WTC11 (cell line): ENCODE measurements at regions not wholly inside any gene's neighbourhood (a gene's known extent, or its start where the extent isn't known, plus 50 kb on each side); places are given as distances from the start of the nearest gene placed in this dataset.

Source experiments
- ATAC-seq: fragments of 200-7000 bp; cut with Tn5 transposase; 2 replicates; pipeline ENCODE4 v1.10.0; 2021; ENCODE audit warnings: mild to moderate bottlenecking, moderate library complexity
- CTCF ChIA-PET: fragments of 300-600 bp; sonication (Branson Sonifier 250); formaldehyde crosslinking; loops from one replicate; lab custom pipeline; 2021; ENCODE audit warnings: antibody characterized with exemption; lab: Charles Lee
- POLR2A ChIA-PET: fragments of 350-600 bp; sonication (Branson Sonifier 250); formaldehyde crosslinking; loops from one replicate; lab custom pipeline; 2021; ENCODE audit warnings: antibody characterized with exemption; lab: Charles Lee
- DNase-seq: peaks from one replicate; pipeline ENCODE4 v3.0.0; 2021; ENCODE audit warnings: low spot score
- H3K27ac Mint-ChIP-seq: 2 replicates; pipeline ENCODE4 v1.8.0; 2021; ENCODE audit warnings: mixed read lengths
- H3K27me3 Mint-ChIP-seq: 2 replicates; pipeline ENCODE4 v1.8.0; 2021; ENCODE audit warnings: low read depth, mild to moderate bottlenecking, moderate library complexity, mixed read lengths
- H3K36me3 Mint-ChIP-seq: 2 replicates; pipeline ENCODE4 v1.8.0; 2021; ENCODE audit warnings: mixed read lengths
- H3K4me1 Mint-ChIP-seq: 2 replicates; pipeline ENCODE4 v1.8.0; 2022; ENCODE audit warnings: mixed read lengths
- H3K4me3 Mint-ChIP-seq: 2 replicates; pipeline ENCODE4 v1.8.0; 2021; ENCODE audit warnings: mild to moderate bottlenecking, moderate library complexity, mixed read lengths
- H3K9me3 Mint-ChIP-seq: 2 replicates; pipeline ENCODE4 v1.8.0; 2021; ENCODE audit warnings: mixed read lengths
- CREB1 ChIP-seq: sonication (generic); formaldehyde crosslinking; IDR thresholded peaks from 2 replicates; pipeline ENCODE4 v1.8.0; 2023; ENCODE audit warnings: mild to moderate bottlenecking, missing genetic modification reagents
- EMX1 ChIP-seq: fragments of 250-450 bp; sonication (Bioruptor Pico); IDR thresholded peaks from 2 replicates; pipeline ENCODE4 v1.8.0; 2021; ENCODE audit warnings: mild to moderate bottlenecking
- GABPB1 ChIP-seq: sonication (generic); formaldehyde crosslinking; IDR thresholded peaks from 2 replicates; pipeline ENCODE4 v1.8.1; 2023; ENCODE audit warnings: mild to moderate bottlenecking, missing genetic modification reagents
- GRHL2 ChIP-seq: fragments of 250-450 bp; sonication (Bioruptor Pico); IDR thresholded peaks from 2 replicates; pipeline ENCODE4 v1.8.0; 2022; ENCODE audit warnings: mild to moderate bottlenecking, moderate library complexity; ENCODE audit not compliant: insufficient replicate concordance, severe bottlenecking
- GTF2I ChIP-seq: fragments of 250-450 bp; sonication (Bioruptor Pico); conservative IDR thresholded peaks from 2 replicates; pipeline ENCODE4 v1.4.0; 2021; ENCODE audit warnings: mild to moderate bottlenecking
- JUN ChIP-seq: sonication (generic); formaldehyde crosslinking; IDR thresholded peaks from 2 replicates; pipeline ENCODE4 v1.8.0; 2023; ENCODE audit warnings: mild to moderate bottlenecking, missing genetic modification reagents
- NFATC4 ChIP-seq: fragments of 250-450 bp; sonication (Bioruptor Pico); IDR thresholded peaks from 2 replicates; pipeline ENCODE4 v1.9.0; 2021; ENCODE audit warnings: mild to moderate bottlenecking
- NR2C2 ChIP-seq: sonication (generic); formaldehyde crosslinking; IDR thresholded peaks from 2 replicates; pipeline ENCODE4 v1.8.0; 2022; ENCODE audit warnings: mild to moderate bottlenecking, missing genetic modification reagents
- SMAD4 ChIP-seq: sonication (generic); formaldehyde crosslinking; IDR thresholded peaks from 2 replicates; pipeline ENCODE4 v1.8.0; 2022; ENCODE audit warnings: mild to moderate bottlenecking, missing genetic modification reagents
- TEAD1 ChIP-seq: sonication (generic); formaldehyde crosslinking; IDR thresholded peaks from 2 replicates; pipeline ENCODE4 v1.8.0; 2022; ENCODE audit warnings: mild to moderate bottlenecking, missing genetic modification reagents
- ZNF423 ChIP-seq: fragments of 250-450 bp; sonication (Bioruptor Pico); IDR thresholded peaks from 2 replicates; pipeline ENCODE4 v2.1.2; 2022; ENCODE audit warnings: mild to moderate bottlenecking, moderate library complexity
- TF ChIP-seq, protein P1 (sequence below): fragments of 250-450 bp; sonication (Bioruptor Pico); conservative IDR thresholded peaks from 2 replicates; pipeline ENCODE4 v1.9.0; 2021; ENCODE audit warnings: mild to moderate bottlenecking
- TF ChIP-seq, protein P2 (sequence below): sonication (generic); formaldehyde crosslinking; conservative IDR thresholded peaks from 2 replicates; pipeline ENCODE4 v1.8.1; 2022; ENCODE audit warnings: mild to moderate bottlenecking, missing genetic modification reagents
- TF ChIP-seq, protein P3 (sequence below): fragments of 250-450 bp; sonication (Bioruptor Pico); IDR thresholded peaks from 2 replicates; pipeline ENCODE4 v1.9.0; 2021; ENCODE audit warnings: mild to moderate bottlenecking
- TF ChIP-seq, protein P4 (sequence below): sonication (generic); formaldehyde crosslinking; IDR thresholded peaks from 2 replicates; pipeline ENCODE4 v1.8.1; 2022; ENCODE audit warnings: mild to moderate bottlenecking, missing genetic modification reagents, moderate library complexity, borderline replicate concordance
- TF ChIP-seq, protein P5 (sequence below): sonication (generic); formaldehyde crosslinking; IDR thresholded peaks from 2 replicates; pipeline ENCODE4 v1.8.0; 2023; ENCODE audit warnings: mild to moderate bottlenecking, missing genetic modification reagents
- TF ChIP-seq, protein P6 (sequence below): sonication (generic); formaldehyde crosslinking; IDR thresholded peaks from 2 replicates; pipeline ENCODE4 v1.8.0; 2022; ENCODE audit warnings: missing genetic modification reagents
- TF ChIP-seq, protein P7 (sequence below): fragments of 200-600 bp; IDR thresholded peaks from 2 replicates; pipeline ENCODE4 v1.8.0; 2022; ENCODE audit warnings: antibody characterized with exemption
- TF ChIP-seq, protein P8 (sequence below): sonication (generic); formaldehyde crosslinking; IDR thresholded peaks from 2 replicates; pipeline ENCODE4 v1.8.1; 2023; ENCODE audit warnings: mild to moderate bottlenecking, missing genetic modification reagents

DNA sequence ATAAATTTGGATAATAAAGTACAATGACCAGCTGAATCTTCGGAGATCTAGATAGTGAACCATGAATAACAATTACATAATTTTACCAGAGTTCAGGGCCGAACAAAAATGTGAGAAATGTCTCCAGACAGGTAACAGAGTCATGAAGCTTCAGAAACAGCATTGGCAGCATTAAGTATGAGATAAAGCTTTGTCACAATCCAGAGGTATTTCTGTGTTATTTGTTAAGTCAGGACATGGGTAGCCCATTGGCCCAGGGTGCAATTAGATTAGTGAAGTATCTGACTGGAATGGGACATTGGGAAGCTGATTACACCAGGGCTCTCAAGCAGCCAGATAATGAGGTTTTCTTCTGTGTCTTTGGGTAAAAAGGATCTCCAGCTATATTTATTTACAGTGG lies 184.2 kb upstream of the PPP1R3A start (continued):
- TF ChIP-seq, protein P1, sequence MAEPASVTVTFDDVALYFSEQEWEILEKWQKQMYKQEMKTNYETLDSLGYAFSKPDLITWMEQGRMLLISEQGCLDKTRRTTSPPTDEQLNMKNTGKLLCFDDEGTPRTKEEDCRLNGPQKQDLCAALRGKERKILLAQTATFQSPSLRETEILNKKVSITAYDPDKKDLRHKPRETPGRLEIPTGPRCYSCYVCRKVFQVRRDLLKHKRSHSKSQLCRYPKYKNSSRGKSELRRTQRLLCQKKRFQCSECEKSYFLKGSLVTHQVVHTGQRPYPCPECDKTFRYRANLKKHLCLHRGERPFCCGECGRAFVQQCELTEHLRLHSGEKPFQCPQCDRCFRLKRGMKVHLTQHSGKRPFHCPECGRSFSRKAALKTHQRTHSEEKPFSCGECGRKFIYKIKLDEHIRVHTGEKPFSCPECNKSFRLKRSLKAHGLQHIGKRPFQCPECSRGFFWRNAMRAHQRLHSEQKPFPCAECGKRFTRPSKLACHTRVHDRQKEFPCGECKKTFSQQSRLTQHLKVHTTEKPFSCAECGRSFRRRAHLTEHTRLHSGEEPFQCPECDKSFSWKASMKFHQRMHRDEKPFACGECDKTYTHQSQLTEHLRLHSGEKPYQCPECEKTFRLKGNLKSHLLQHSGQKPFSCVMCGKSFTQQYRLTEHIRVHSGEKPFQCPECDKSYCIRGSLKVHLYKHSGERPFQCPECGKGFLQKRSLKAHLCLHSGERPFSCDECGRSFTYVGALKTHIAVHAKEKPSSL (CRISPR knock-in tag) = no peak
- TF ChIP-seq, protein P2, sequence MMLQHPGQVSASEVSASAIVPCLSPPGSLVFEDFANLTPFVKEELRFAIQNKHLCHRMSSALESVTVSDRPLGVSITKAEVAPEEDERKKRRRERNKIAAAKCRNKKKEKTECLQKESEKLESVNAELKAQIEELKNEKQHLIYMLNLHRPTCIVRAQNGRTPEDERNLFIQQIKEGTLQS (CRISPR knock-in tag) = no peak
- TF ChIP-seq, protein P3, sequence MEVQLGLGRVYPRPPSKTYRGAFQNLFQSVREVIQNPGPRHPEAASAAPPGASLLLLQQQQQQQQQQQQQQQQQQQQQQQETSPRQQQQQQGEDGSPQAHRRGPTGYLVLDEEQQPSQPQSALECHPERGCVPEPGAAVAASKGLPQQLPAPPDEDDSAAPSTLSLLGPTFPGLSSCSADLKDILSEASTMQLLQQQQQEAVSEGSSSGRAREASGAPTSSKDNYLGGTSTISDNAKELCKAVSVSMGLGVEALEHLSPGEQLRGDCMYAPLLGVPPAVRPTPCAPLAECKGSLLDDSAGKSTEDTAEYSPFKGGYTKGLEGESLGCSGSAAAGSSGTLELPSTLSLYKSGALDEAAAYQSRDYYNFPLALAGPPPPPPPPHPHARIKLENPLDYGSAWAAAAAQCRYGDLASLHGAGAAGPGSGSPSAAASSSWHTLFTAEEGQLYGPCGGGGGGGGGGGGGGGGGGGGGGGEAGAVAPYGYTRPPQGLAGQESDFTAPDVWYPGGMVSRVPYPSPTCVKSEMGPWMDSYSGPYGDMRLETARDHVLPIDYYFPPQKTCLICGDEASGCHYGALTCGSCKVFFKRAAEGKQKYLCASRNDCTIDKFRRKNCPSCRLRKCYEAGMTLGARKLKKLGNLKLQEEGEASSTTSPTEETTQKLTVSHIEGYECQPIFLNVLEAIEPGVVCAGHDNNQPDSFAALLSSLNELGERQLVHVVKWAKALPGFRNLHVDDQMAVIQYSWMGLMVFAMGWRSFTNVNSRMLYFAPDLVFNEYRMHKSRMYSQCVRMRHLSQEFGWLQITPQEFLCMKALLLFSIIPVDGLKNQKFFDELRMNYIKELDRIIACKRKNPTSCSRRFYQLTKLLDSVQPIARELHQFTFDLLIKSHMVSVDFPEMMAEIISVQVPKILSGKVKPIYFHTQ = no peak
- TF ChIP-seq TEAD1 (no peak), NFATC4 (CRISPR knock-in tag) (no peak), SMAD4 (CRISPR knock-in tag) (no peak), GTF2I (no peak)
- TF ChIP-seq, protein P4, sequence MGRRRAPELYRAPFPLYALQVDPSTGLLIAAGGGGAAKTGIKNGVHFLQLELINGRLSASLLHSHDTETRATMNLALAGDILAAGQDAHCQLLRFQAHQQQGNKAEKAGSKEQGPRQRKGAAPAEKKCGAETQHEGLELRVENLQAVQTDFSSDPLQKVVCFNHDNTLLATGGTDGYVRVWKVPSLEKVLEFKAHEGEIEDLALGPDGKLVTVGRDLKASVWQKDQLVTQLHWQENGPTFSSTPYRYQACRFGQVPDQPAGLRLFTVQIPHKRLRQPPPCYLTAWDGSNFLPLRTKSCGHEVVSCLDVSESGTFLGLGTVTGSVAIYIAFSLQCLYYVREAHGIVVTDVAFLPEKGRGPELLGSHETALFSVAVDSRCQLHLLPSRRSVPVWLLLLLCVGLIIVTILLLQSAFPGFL = no peak

DNA sequence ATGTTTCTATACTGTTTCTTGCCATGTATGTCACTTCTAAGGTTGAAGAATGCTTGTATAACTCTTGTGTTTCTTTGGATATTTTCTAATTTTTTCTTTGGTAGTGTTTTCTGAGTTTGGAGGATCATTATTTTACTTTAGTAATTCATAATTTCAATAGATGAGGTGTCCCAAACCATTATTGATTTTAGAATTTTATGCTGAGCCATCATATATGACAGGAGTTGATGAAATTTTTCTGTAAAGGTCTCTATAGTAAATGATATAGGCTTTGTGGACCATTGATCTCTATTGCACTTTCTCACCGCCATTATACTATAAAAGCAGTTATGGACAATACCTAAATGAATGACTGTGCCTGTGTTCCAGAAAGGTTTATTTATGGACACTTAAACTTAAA lies 183.3 kb upstream of the PPP1R3A start:
- Mint-ChIP-seq H3K36me3 (no peaks in the 10 kb centered on the region), H3K27ac (no peak overlapping the region), H3K4me1 (peaks cover 10% of the 10 kb centered on the region), H3K27me3 (no peaks in the 10 kb centered on the region), H3K9me3 (no peaks in the 10 kb centered on the region), H3K4me3 (no peak overlapping the region)
- DNase-seq (no peak), ATAC-seq (no peak)
- ChIA-PET CTCF (no interaction called here), POLR2A (no interaction called here)
- TF ChIP-seq GRHL2 (CRISPR knock-in tag) (no peak), EMX1 (CRISPR knock-in tag) (no peak)

DNA sequence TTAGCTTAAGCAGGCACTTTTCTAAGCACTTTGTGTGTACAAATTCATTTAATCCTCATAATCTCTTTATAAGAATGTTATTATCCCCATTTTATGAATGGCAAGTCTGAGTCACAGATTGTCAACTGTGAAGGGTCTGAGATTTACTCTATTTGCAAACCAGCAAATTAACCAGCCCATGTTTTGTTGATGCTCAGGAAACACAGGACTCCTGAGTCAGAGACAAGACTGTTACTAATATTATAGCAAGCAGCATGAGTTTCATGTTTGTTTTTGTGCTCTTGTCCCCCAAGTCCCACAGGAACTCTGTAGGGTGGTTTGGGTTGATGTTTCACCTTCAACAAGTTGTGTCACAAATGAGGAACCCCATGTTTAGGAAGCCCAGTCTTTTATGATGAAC lies 182.0 kb upstream of the PPP1R3A start:
- Mint-ChIP-seq H3K27ac (no peak overlapping the region), H3K27me3 (no peaks in the 10 kb centered on the region), H3K9me3 (no peaks in the 10 kb centered on the region), H3K4me1 (peaks cover 10% of the 10 kb centered on the region), H3K4me3 (no peak overlapping the region), H3K36me3 (no peaks in the 10 kb centered on the region)
- ChIA-PET POLR2A (no interaction called here), CTCF (no interaction called here)
- DNase-seq (no peak), ATAC-seq (no peak)
- no peak for TF ChIP-seq GABPB1 (CRISPR knock-in tag)
- TF ChIP-seq, protein P5, sequence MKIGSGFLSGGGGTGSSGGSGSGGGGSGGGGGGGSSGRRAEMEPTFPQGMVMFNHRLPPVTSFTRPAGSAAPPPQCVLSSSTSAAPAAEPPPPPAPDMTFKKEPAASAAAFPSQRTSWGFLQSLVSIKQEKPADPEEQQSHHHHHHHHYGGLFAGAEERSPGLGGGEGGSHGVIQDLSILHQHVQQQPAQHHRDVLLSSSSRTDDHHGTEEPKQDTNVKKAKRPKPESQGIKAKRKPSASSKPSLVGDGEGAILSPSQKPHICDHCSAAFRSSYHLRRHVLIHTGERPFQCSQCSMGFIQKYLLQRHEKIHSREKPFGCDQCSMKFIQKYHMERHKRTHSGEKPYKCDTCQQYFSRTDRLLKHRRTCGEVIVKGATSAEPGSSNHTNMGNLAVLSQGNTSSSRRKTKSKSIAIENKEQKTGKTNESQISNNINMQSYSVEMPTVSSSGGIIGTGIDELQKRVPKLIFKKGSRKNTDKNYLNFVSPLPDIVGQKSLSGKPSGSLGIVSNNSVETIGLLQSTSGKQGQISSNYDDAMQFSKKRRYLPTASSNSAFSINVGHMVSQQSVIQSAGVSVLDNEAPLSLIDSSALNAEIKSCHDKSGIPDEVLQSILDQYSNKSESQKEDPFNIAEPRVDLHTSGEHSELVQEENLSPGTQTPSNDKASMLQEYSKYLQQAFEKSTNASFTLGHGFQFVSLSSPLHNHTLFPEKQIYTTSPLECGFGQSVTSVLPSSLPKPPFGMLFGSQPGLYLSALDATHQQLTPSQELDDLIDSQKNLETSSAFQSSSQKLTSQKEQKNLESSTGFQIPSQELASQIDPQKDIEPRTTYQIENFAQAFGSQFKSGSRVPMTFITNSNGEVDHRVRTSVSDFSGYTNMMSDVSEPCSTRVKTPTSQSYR (CRISPR knock-in tag) = no peak
- no peak for TF ChIP-seq NR2C2 (CRISPR knock-in tag)
- TF ChIP-seq, protein P6, sequence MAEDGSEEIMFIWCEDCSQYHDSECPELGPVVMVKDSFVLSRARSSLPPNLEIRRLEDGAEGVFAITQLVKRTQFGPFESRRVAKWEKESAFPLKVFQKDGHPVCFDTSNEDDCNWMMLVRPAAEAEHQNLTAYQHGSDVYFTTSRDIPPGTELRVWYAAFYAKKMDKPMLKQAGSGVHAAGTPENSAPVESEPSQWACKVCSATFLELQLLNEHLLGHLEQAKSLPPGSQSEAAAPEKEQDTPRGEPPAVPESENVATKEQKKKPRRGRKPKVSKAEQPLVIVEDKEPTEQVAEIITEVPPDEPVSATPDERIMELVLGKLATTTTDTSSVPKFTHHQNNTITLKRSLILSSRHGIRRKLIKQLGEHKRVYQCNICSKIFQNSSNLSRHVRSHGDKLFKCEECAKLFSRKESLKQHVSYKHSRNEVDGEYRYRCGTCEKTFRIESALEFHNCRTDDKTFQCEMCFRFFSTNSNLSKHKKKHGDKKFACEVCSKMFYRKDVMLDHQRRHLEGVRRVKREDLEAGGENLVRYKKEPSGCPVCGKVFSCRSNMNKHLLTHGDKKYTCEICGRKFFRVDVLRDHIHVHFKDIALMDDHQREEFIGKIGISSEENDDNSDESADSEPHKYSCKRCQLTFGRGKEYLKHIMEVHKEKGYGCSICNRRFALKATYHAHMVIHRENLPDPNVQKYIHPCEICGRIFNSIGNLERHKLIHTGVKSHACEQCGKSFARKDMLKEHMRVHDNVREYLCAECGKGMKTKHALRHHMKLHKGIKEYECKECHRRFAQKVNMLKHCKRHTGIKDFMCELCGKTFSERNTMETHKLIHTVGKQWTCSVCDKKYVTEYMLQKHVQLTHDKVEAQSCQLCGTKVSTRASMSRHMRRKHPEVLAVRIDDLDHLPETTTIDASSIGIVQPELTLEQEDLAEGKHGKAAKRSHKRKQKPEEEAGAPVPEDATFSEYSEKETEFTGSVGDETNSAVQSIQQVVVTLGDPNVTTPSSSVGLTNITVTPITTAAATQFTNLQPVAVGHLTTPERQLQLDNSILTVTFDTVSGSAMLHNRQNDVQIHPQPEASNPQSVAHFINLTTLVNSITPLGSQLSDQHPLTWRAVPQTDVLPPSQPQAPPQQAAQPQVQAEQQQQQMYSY (CRISPR knock-in tag) = no peak
- no peak for TF ChIP-seq JUN (CRISPR knock-in tag)
- TF ChIP-seq, protein P7, sequence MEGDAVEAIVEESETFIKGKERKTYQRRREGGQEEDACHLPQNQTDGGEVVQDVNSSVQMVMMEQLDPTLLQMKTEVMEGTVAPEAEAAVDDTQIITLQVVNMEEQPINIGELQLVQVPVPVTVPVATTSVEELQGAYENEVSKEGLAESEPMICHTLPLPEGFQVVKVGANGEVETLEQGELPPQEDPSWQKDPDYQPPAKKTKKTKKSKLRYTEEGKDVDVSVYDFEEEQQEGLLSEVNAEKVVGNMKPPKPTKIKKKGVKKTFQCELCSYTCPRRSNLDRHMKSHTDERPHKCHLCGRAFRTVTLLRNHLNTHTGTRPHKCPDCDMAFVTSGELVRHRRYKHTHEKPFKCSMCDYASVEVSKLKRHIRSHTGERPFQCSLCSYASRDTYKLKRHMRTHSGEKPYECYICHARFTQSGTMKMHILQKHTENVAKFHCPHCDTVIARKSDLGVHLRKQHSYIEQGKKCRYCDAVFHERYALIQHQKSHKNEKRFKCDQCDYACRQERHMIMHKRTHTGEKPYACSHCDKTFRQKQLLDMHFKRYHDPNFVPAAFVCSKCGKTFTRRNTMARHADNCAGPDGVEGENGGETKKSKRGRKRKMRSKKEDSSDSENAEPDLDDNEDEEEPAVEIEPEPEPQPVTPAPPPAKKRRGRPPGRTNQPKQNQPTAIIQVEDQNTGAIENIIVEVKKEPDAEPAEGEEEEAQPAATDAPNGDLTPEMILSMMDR = no peak
- TF ChIP-seq CREB1 (CRISPR knock-in tag) = no peak
- TF ChIP-seq, protein P8, sequence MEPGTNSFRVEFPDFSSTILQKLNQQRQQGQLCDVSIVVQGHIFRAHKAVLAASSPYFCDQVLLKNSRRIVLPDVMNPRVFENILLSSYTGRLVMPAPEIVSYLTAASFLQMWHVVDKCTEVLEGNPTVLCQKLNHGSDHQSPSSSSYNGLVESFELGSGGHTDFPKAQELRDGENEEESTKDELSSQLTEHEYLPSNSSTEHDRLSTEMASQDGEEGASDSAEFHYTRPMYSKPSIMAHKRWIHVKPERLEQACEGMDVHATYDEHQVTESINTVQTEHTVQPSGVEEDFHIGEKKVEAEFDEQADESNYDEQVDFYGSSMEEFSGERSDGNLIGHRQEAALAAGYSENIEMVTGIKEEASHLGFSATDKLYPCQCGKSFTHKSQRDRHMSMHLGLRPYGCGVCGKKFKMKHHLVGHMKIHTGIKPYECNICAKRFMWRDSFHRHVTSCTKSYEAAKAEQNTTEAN (CRISPR knock-in tag) = no peak
- no peak for TF ChIP-seq ZNF423 (CRISPR knock-in tag)
